WTC11 (cell line): ENCODE measurements at regions not wholly inside any gene's neighbourhood (a gene's known extent, or its start where the extent isn't known, plus 50 kb on each side); places are given as distances from the start of the nearest gene placed in this dataset.

Experiments
- ATAC-seq: fragments of 200-7000 bp; cut with Tn5 transposase; 2 replicates; pipeline ENCODE4 v1.10.0; 2021; ENCODE audit warnings: mild to moderate bottlenecking, moderate library complexity
- CTCF ChIA-PET: fragments of 300-600 bp; sonication (Branson Sonifier 250); formaldehyde crosslinking; loops from one replicate; lab custom pipeline; 2021; ENCODE audit warnings: antibody characterized with exemption; lab: Charles Lee
- POLR2A ChIA-PET: fragments of 350-600 bp; sonication (Branson Sonifier 250); formaldehyde crosslinking; loops from one replicate; lab custom pipeline; 2021; ENCODE audit warnings: antibody characterized with exemption; lab: Charles Lee
- DNase-seq: peaks from one replicate; pipeline ENCODE4 v3.0.0; 2021; ENCODE audit warnings: low spot score
- H3K27ac Mint-ChIP-seq: 2 replicates; pipeline ENCODE4 v1.8.0; 2021; ENCODE audit warnings: mixed read lengths
- H3K27me3 Mint-ChIP-seq: 2 replicates; pipeline ENCODE4 v1.8.0; 2021; ENCODE audit warnings: low read depth, mild to moderate bottlenecking, moderate library complexity, mixed read lengths
- H3K36me3 Mint-ChIP-seq: 2 replicates; pipeline ENCODE4 v1.8.0; 2021; ENCODE audit warnings: mixed read lengths
- H3K4me1 Mint-ChIP-seq: 2 replicates; pipeline ENCODE4 v1.8.0; 2022; ENCODE audit warnings: mixed read lengths
- H3K4me3 Mint-ChIP-seq: 2 replicates; pipeline ENCODE4 v1.8.0; 2021; ENCODE audit warnings: mild to moderate bottlenecking, moderate library complexity, mixed read lengths
- H3K9me3 Mint-ChIP-seq: 2 replicates; pipeline ENCODE4 v1.8.0; 2021; ENCODE audit warnings: mixed read lengths
- AR ChIP-seq: fragments of 250-450 bp; sonication (Bioruptor Pico); IDR thresholded peaks from 2 replicates; pipeline ENCODE4 v1.9.0; 2021; ENCODE audit warnings: mild to moderate bottlenecking
- ARID4B ChIP-seq: sonication (generic); formaldehyde crosslinking; IDR thresholded peaks from 2 replicates; pipeline ENCODE4 v1.8.0; 2023; ENCODE audit warnings: missing genetic modification reagents, mild to moderate bottlenecking, borderline replicate concordance
- ATF1 ChIP-seq: sonication (generic); formaldehyde crosslinking; IDR thresholded peaks from 2 replicates; pipeline ENCODE4 v1.8.1; 2023; ENCODE audit warnings: mild to moderate bottlenecking, moderate library complexity, missing genetic modification reagents
- ATF6 ChIP-seq: sonication (generic); formaldehyde crosslinking; IDR thresholded peaks from 2 replicates; pipeline ENCODE4 v1.8.1; 2023; ENCODE audit warnings: mild to moderate bottlenecking, missing genetic modification reagents
- ELF4 ChIP-seq: sonication (generic); formaldehyde crosslinking; IDR thresholded peaks from 2 replicates; pipeline ENCODE4 v1.8.1; 2022; ENCODE audit warnings: low read depth, mild to moderate bottlenecking, moderate library complexity, missing genetic modification reagents
- EMX1 ChIP-seq: fragments of 250-450 bp; sonication (Bioruptor Pico); IDR thresholded peaks from 2 replicates; pipeline ENCODE4 v1.8.0; 2021; ENCODE audit warnings: mild to moderate bottlenecking
- ETV6 ChIP-seq: sonication (generic); formaldehyde crosslinking; IDR thresholded peaks from 2 replicates; pipeline ENCODE4 v1.8.1; 2022; ENCODE audit warnings: mild to moderate bottlenecking, missing genetic modification reagents
- FOXK1 ChIP-seq: sonication (generic); formaldehyde crosslinking; IDR thresholded peaks from 2 replicates; pipeline ENCODE4 v1.8.0; 2022; ENCODE audit warnings: mild to moderate bottlenecking, moderate library complexity, missing genetic modification reagents
- HMGA2 ChIP-seq: fragments of 250-450 bp; sonication (Bioruptor Pico); IDR thresholded peaks from 2 replicates; pipeline ENCODE4 v1.4.0; 2021; ENCODE audit warnings: mild to moderate bottlenecking, moderate library complexity
- MAX ChIP-seq: sonication (generic); formaldehyde crosslinking; IDR thresholded peaks from 2 replicates; pipeline ENCODE4 v1.8.0; 2022; ENCODE audit warnings: mild to moderate bottlenecking, missing genetic modification reagents
- MLX ChIP-seq: sonication (generic); formaldehyde crosslinking; IDR thresholded peaks from 2 replicates; pipeline ENCODE4 v1.8.1; 2023; ENCODE audit warnings: mild to moderate bottlenecking, missing genetic modification reagents, moderate library complexity
- NR1H2 ChIP-seq: sonication (generic); formaldehyde crosslinking; IDR thresholded peaks from 2 replicates; pipeline ENCODE4 v1.9.0; 2021; ENCODE audit warnings: mild to moderate bottlenecking, moderate library complexity, missing genetic modification reagents
- OVOL2 ChIP-seq: fragments of 250-450 bp; sonication (Bioruptor Pico); IDR thresholded peaks from 2 replicates; pipeline ENCODE4 v1.9.0; 2021; ENCODE audit warnings: mild to moderate bottlenecking, borderline replicate concordance
- RORB ChIP-seq: fragments of 250-450 bp; sonication (Bioruptor Pico); IDR thresholded peaks from 2 replicates; pipeline ENCODE4 v1.9.0; 2021; ENCODE audit warnings: mild to moderate bottlenecking
- SOX15 ChIP-seq: fragments of 250-450 bp; sonication (Bioruptor Pico); IDR thresholded peaks from 2 replicates; pipeline ENCODE4 v1.9.0; 2021; ENCODE audit warnings: mild to moderate bottlenecking
- TEAD4 ChIP-seq: sonication (generic); formaldehyde crosslinking; IDR thresholded peaks from 2 replicates; pipeline ENCODE4 v1.8.0; 2022; ENCODE audit warnings: mild to moderate bottlenecking, missing genetic modification reagents
- ZNF138 ChIP-seq: sonication (generic); formaldehyde crosslinking; conservative IDR thresholded peaks from 2 replicates; pipeline ENCODE4 v1.8.1; 2022; ENCODE audit warnings: mild to moderate bottlenecking, moderate library complexity, missing genetic modification reagents
- ZNF317 ChIP-seq: sonication (generic); formaldehyde crosslinking; IDR thresholded peaks from 2 replicates; pipeline ENCODE4 v1.8.1; 2023; ENCODE audit warnings: low read depth, mild to moderate bottlenecking, moderate library complexity, missing genetic modification reagents, borderline replicate concordance
- ZNF396 ChIP-seq: fragments of 250-450 bp; sonication (Bioruptor Pico); IDR thresholded peaks from 2 replicates; pipeline ENCODE4 v1.8.0; 2021; ENCODE audit warnings: mild to moderate bottlenecking, moderate library complexity, borderline replicate concordance
- ZNF671 ChIP-seq: fragments of 250-450 bp; sonication (Bioruptor Pico); IDR thresholded peaks from 2 replicates; pipeline ENCODE4 v1.8.0; 2021; ENCODE audit warnings: mild to moderate bottlenecking

- Mint-ChIP-seq H3K27ac (no peak overlapping the region), H3K4me3 (no peak overlapping the region), H3K9me3 (0 out of 2 replicates have a peak, but pooled peaks cover 2% of the 10 kb centered on the region), H3K4me1 (no peaks in the 10 kb centered on the region), H3K36me3 (no peaks in the 10 kb centered on the region), H3K27me3 (peaks cover 12% of the 10 kb centered on the region; the same call in 1 of the 2 replicates)
- CTCF ChIA-PET = no interaction called here
- TF ChIP-seq MLX (CRISPR knock-in tag) = no peak
- no peak for TF ChIP-seq EMX1 (CRISPR knock-in tag)
- TF ChIP-seq ZNF138 (CRISPR knock-in tag) = no peak
- no peak for TF ChIP-seq ATF1
- TF ChIP-seq RORB = no peak
- no peak for TF ChIP-seq ETV6
- TF ChIP-seq HMGA2 (CRISPR knock-in tag) = no peak
- TF ChIP-seq ELF4 (CRISPR knock-in tag) = no peak
- no peak for TF ChIP-seq SOX15
- TF ChIP-seq TEAD4 (CRISPR knock-in tag) = no peak
- no peak for TF ChIP-seq ZNF671 (CRISPR knock-in tag)
- TF ChIP-seq NR1H2 (CRISPR knock-in tag) = no peak
- TF ChIP-seq AR (CRISPR knock-in tag) = no peak
- TF ChIP-seq ARID4B (CRISPR knock-in tag) = no peak
- no peak for TF ChIP-seq MAX (CRISPR knock-in tag)
- TF ChIP-seq ZNF317 (CRISPR knock-in tag) = no peak
- no peak for TF ChIP-seq FOXK1 (CRISPR knock-in tag)
- TF ChIP-seq OVOL2 (CRISPR knock-in tag) = no peak
- TF ChIP-seq ATF6 (CRISPR knock-in tag) = no peak
- TF ChIP-seq ZNF396 = no peak
- POLR2A ChIA-PET = no interaction called here
- DNase-seq (no peak), ATAC-seq (no peak)
These were observed 163.3 kb upstream of the MOCS1 start for GRCh38 chr6:40097590-40097989.
